ENCODE measurements at regions not wholly inside any gene's neighbourhood (a gene's known extent, or its start where the extent isn't known, plus 50 kb on each side); places are given as distances from the start of the nearest gene placed in this dataset.

- no peaks in the 10 kb centered on the region for H3K36me3 Mint-ChIP-seq (ENCODE audit: low read depth, unreplicated experiment)
- no peaks in the 10 kb centered on the region for H3K4me1 Mint-ChIP-seq (ENCODE audit: unreplicated experiment)
- peaks cover 3% of the 10 kb centered on the region for H3K27me3 Mint-ChIP-seq (ENCODE audit: unreplicated experiment)
- TF ChIP-seq CTCF (IDR thresholded peaks at IDR 0.05; ENCODE audit: unreplicated experiment): no peak
- no peak overlapping the region for H3K27ac Mint-ChIP-seq (ENCODE audit: unreplicated experiment)
- no peak for DNase-seq (ENCODE audit: low spot score)
- H3K9me3 Mint-ChIP-seq (ENCODE audit: unreplicated experiment): no peaks in the 10 kb centered on the region
- no peak overlapping the region for H3K4me3 Mint-ChIP-seq (ENCODE audit: unreplicated experiment)
Observed at GRCh38 chr14:97058074-97058467, 260.9 kb downstream of the VRK1 start.

- no peaks in the 10 kb centered on the region for H3K9me3 Mint-ChIP-seq (ENCODE audit: unreplicated experiment)
- H3K27ac Mint-ChIP-seq (ENCODE audit: unreplicated experiment): no peak overlapping the region
- no peaks in the 10 kb centered on the region for H3K36me3 Mint-ChIP-seq (ENCODE audit: low read depth, unreplicated experiment)
- no peak overlapping the region for H3K4me3 Mint-ChIP-seq (ENCODE audit: unreplicated experiment)
- no peak for TF ChIP-seq CTCF (IDR thresholded peaks at IDR 0.05; ENCODE audit: unreplicated experiment)
- no peak for DNase-seq (ENCODE audit: low spot score)
- H3K27me3 Mint-ChIP-seq (ENCODE audit: unreplicated experiment): peaks cover 3% of the 10 kb centered on the region
- no peaks in the 10 kb centered on the region for H3K4me1 Mint-ChIP-seq (ENCODE audit: unreplicated experiment)
Observed at GRCh38 chr14:97058589-97058988, 261.4 kb downstream of the VRK1 start.

GRCh38 chr14:97061198-97061597, 264.0 kb downstream of the VRK1 start:
- H3K9me3 Mint-ChIP-seq (ENCODE audit: unreplicated experiment): no peaks in the 10 kb centered on the region
- H3K27ac Mint-ChIP-seq (ENCODE audit: unreplicated experiment): no peak overlapping the region
- H3K4me1 Mint-ChIP-seq (ENCODE audit: unreplicated experiment): no peaks in the 10 kb centered on the region
- TF ChIP-seq CTCF (IDR thresholded peaks at IDR 0.05; ENCODE audit: unreplicated experiment): no peak
- H3K4me3 Mint-ChIP-seq (ENCODE audit: unreplicated experiment): no peak overlapping the region
- H3K27me3 Mint-ChIP-seq (ENCODE audit: unreplicated experiment): peaks cover 2% of the 10 kb centered on the region
- DNase-seq (ENCODE audit: low spot score): no peak
- no peaks in the 10 kb centered on the region for H3K36me3 Mint-ChIP-seq (ENCODE audit: low read depth, unreplicated experiment)

- Mint-ChIP-seq H3K9me3 (ENCODE audit: unreplicated experiment) (no peaks in the 10 kb centered on the region), H3K27me3 (ENCODE audit: unreplicated experiment) (peaks cover 2% of the 10 kb centered on the region), H3K36me3 (ENCODE audit: low read depth, unreplicated experiment) (no peaks in the 10 kb centered on the region), H3K27ac (ENCODE audit: unreplicated experiment) (no peak overlapping the region), H3K4me3 (ENCODE audit: unreplicated experiment) (no peak overlapping the region), H3K4me1 (ENCODE audit: unreplicated experiment) (no peaks in the 10 kb centered on the region)
- no peak for DNase-seq (ENCODE audit: low spot score)
- TF ChIP-seq CTCF (IDR thresholded peaks at IDR 0.05; ENCODE audit: unreplicated experiment): no peak
Observed at GRCh38 chr14:97061714-97062113, 264.5 kb downstream of the VRK1 start.

- no peak overlapping the region for H3K27ac Mint-ChIP-seq (ENCODE audit: unreplicated experiment)
- no peak for DNase-seq (ENCODE audit: low spot score)
- no peak for TF ChIP-seq CTCF (IDR thresholded peaks at IDR 0.05; ENCODE audit: unreplicated experiment)
- H3K27me3 Mint-ChIP-seq (ENCODE audit: unreplicated experiment): peaks cover 6% of the 10 kb centered on the region
- no peak overlapping the region for H3K4me3 Mint-ChIP-seq (ENCODE audit: unreplicated experiment)
- no peaks in the 10 kb centered on the region for H3K36me3 Mint-ChIP-seq (ENCODE audit: low read depth, unreplicated experiment)
- H3K9me3 Mint-ChIP-seq (ENCODE audit: unreplicated experiment): no peaks in the 10 kb centered on the region
- H3K4me1 Mint-ChIP-seq (ENCODE audit: unreplicated experiment): no peaks in the 10 kb centered on the region
Observed at GRCh38 chr14:97065305-97066067, 268.3 kb downstream of the VRK1 start.
